ENCODE measurements at regions not wholly inside any gene's neighbourhood (a gene's known extent, or its start where the extent isn't known, plus 50 kb on each side); places are given as distances from the start of the nearest gene placed in this dataset.

GRCh38 chr14:58793131-58793740 is 155.5 kb downstream of the DACT1 start:
- TF ChIP-seq EZH2 (IDR thresholded peaks at IDR 0.05; ENCODE audit: borderline replicate concordance, low read length) = no peak
- TF ChIP-seq, protein P1, sequence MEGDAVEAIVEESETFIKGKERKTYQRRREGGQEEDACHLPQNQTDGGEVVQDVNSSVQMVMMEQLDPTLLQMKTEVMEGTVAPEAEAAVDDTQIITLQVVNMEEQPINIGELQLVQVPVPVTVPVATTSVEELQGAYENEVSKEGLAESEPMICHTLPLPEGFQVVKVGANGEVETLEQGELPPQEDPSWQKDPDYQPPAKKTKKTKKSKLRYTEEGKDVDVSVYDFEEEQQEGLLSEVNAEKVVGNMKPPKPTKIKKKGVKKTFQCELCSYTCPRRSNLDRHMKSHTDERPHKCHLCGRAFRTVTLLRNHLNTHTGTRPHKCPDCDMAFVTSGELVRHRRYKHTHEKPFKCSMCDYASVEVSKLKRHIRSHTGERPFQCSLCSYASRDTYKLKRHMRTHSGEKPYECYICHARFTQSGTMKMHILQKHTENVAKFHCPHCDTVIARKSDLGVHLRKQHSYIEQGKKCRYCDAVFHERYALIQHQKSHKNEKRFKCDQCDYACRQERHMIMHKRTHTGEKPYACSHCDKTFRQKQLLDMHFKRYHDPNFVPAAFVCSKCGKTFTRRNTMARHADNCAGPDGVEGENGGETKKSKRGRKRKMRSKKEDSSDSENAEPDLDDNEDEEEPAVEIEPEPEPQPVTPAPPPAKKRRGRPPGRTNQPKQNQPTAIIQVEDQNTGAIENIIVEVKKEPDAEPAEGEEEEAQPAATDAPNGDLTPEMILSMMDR (IDR thresholded peaks at IDR 0.05; ENCODE audit: low read length) = no peak

All from OCI-LY1 (cell line).